ENCODE measurements at regions not wholly inside any gene's neighbourhood (a gene's known extent, or its start where the extent isn't known, plus 50 kb on each side); places are given as distances from the start of the nearest gene placed in this dataset.

GRCh38 chr3:126274735-126275619, 82.2 kb downstream of the KLF15 start:
- no peaks in the 10 kb centered on the region for H3K36me3 ChIP-seq
- H3K4me1 ChIP-seq: peaks cover 19 to 30% (median 28%) of the 10 kb centered on the region in 3 donors
- FAIRE-seq: no peak
- H3K27ac ChIP-seq: no peak overlapping the region
- no peaks in the 10 kb centered on the region for H3K9me3 ChIP-seq
- TF ChIP-seq CTCF (IDR thresholded peaks at IDR 0.05): no peak
- WGBS, 2 donors: 87 to 92% methylated on average over 10 of the region's 10 CpGs
- no peaks in the 10 kb centered on the region for H3K27me3 ChIP-seq
- no peak for DNase-seq
- intact Hi-C loops (cut with DNase I): no loop called here
- H3K4me3 ChIP-seq: no peak overlapping the region
- no peak for ATAC-seq

GRCh38 chr3:126270145-126270811, 86.9 kb downstream of the KLF15 start:
- no peaks in the 10 kb centered on the region for H3K36me3 ChIP-seq
- H3K9me3 ChIP-seq: no peaks in the 10 kb centered on the region
- WGBS, 2 donors: 11 to 16% methylated on average over 9 of the region's 9 CpGs
- no peak overlapping the region for H3K4me3 ChIP-seq
- no peak for FAIRE-seq
- ATAC-seq: peak; percentile 84 to 90 (median 87)
- peak overlapping the region; percentile 58 to 96 (median 84) for H3K27ac ChIP-seq
- no peak for TF ChIP-seq CTCF (IDR thresholded peaks at IDR 0.05)
- no peaks in the 10 kb centered on the region for H3K27me3 ChIP-seq
- peaks cover 46 to 64% (median 48%) of the 10 kb centered on the region in 3 donors for H3K4me1 ChIP-seq
- DNase-seq: peak; percentile 92 to 99 (median 98)
- intact Hi-C loops (cut with DNase I): loop anchor here in 1 of 3 donors (2.0 kb wide), 1 partner anchor 87 kb away; the partner anchor contains the start of gene KLF15

- FAIRE-seq (no peak), DNase-seq (peak in 3 of 6 donors; percentile 35 to 73 (median 61)), ATAC-seq (peak in 2 of 4 donors; percentile 11 to 26)
- H3K4me1 ChIP-seq: peaks cover 46 to 64% (median 48%) of the 10 kb centered on the region in 3 donors
- H3K27ac ChIP-seq: peak overlapping the region; percentile 58 to 96 (median 84)
- 55 to 58% methylated on average over 4 of the region's 4 CpGs for WGBS, 2 donors
- no peak for TF ChIP-seq CTCF (IDR thresholded peaks at IDR 0.05)
- intact Hi-C loops (cut with DNase I): loop anchor here in 1 of 3 donors (5.0 kb wide), 1 partner anchor 83 kb away; no protein-coding TSS in a partner anchor
- no peak overlapping the region for H3K4me3 ChIP-seq
- no peaks in the 10 kb centered on the region for H3K27me3 ChIP-seq
- H3K36me3 ChIP-seq: no peaks in the 10 kb centered on the region
- H3K9me3 ChIP-seq: no peaks in the 10 kb centered on the region
Measured at GRCh38 chr3:126269354-126269753, 87.9 kb downstream of the KLF15 start.

DNA sequence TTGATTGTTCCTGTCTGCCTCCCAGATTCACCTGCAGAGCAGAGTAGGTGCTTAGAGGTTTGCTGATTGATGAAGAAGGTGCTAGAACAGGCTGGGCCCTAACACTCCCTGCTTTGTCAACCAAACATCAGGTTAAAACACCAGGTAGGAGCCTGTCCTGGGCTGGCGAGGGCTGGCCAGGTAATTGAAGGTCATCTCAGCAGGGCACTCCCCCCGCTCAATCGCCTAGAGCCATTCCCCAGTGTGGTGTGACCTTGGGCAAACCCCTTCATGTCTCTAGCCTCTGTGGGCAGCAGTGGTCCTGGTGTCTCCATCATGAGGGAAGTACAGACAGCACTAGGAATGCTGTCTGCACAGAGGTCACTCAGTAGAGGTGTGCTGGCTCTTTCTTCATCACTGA, 88.3 kb downstream of the KLF15 start:
- H3K27me3 ChIP-seq: no peaks in the 10 kb centered on the region
- DNase-seq (peak in 4 of 6 donors; percentile 35 to 76 (median 58)), FAIRE-seq (no peak), ATAC-seq (peak in 2 of 4 donors; percentile 5 to 39)
- no peaks in the 10 kb centered on the region for H3K36me3 ChIP-seq
- H3K27ac ChIP-seq: peak overlapping the region; percentile 58 to 96 (median 84)
- 6 to 10% methylated on average over 3 of the region's 3 CpGs for WGBS, 2 donors
- H3K4me1 ChIP-seq: peaks cover 46 to 64% (median 48%) of the 10 kb centered on the region in 3 donors
- no peak overlapping the region for H3K4me3 ChIP-seq
- intact Hi-C loops (cut with DNase I): loop anchor here in 1 of 3 donors (5.0 kb wide), 1 partner anchor 83 kb away; no protein-coding TSS in a partner anchor
- TF ChIP-seq CTCF (IDR thresholded peaks at IDR 0.05): no peak
- no peaks in the 10 kb centered on the region for H3K9me3 ChIP-seq
